CD4-positive, alpha-beta T cell (primary cell): ENCODE measurements at regions not wholly inside any gene's neighbourhood (a gene's known extent, or its start where the extent isn't known, plus 50 kb on each side); places are given as distances from the start of the nearest gene placed in this dataset.
"Not testable (repeated sequence)": the region's sequence is repeated elsewhere in the genome, so short reads cannot be mapped to it uniquely, and the experiment has no call there.

Source experiments
- ATAC-seq: fragments of 200-7000 bp; cut with Tn5 transposase; one replicate; pipeline ENCODE4 v1.10.0; 2022; ENCODE audit warnings: mild to moderate bottlenecking; ENCODE audit not compliant: poor library complexity
- CTCF ChIA-PET: fragments of 350-600 bp; sonication (Branson Sonifier 250); formaldehyde crosslinking; loops from one replicate; lab custom pipeline; 2021; ENCODE audit warnings: antibody characterized with exemption, inconsistent platforms; lab: Charles Lee
- POLR2A ChIA-PET: fragments of 350-600 bp; sonication (Branson Sonifier 250); formaldehyde crosslinking; loops from one replicate; lab custom pipeline; 2021; ENCODE audit warnings: antibody characterized with exemption, inconsistent platforms; lab: Charles Lee
- DNase-seq, 14 experiments: peaks; one replicate each; pipeline ENCODE4 v3.0.0-alpha.2; 2013 to 2020; ENCODE audit warnings: mixed read lengths in 2 of 14
- H3K27ac ChIP-seq, 2 donors: one replicate each; pipeline versions ENCODE4 v1.5.1 to v1.7.0; 2013; ENCODE audit warnings: low read length in 2 of 2, low read depth in 1 of 2, mild to moderate bottlenecking in 1 of 2
- H3K27me3 ChIP-seq, 2 experiments: 1 replicate in 1 of 2; 2 replicates in 1 of 2; pipeline versions ENCODE4 v1.6.1 to v1.7.0; 2013; ENCODE audit warnings: low read length in 2 of 2, control low read depth in 1 of 2, mild to moderate bottlenecking in 1 of 2, moderate library complexity in 1 of 2; ENCODE audit not compliant: insufficient read depth in 2 of 2, control insufficient read depth in 1 of 2
- H3K36me3 ChIP-seq: one replicate; pipeline ENCODE4 v1.6.1; 2013; ENCODE audit warnings: low read length, control low read depth; ENCODE audit not compliant: insufficient read depth
- H3K4me1 ChIP-seq: one replicate; pipeline ENCODE4 v1.6.1; 2013; ENCODE audit warnings: low read length, control low read depth; ENCODE audit not compliant: insufficient read depth
- H3K4me3 ChIP-seq: one replicate; pipeline ENCODE4 v1.5.1; 2013; ENCODE audit warnings: mild to moderate bottlenecking, low read length, moderate library complexity
- H3K9me3 ChIP-seq, 2 experiments: 1 replicate in 1 of 2; 2 replicates in 1 of 2; pipeline versions ENCODE4 v1.6.1 to v1.7.0; 2013; ENCODE audit warnings: low read length in 2 of 2, mild to moderate bottlenecking in 2 of 2, control low read depth in 1 of 2, moderate library complexity in 1 of 2; ENCODE audit not compliant: control insufficient read depth in 1 of 2, insufficient read depth in 1 of 2
- H3K27ac Mint-ChIP-seq: one replicate; pipeline ENCODE4 v1.8.0; 2020; ENCODE audit warnings: mixed read lengths
- H3K27me3 Mint-ChIP-seq: one replicate; pipeline ENCODE4 v1.8.0; 2021; ENCODE audit warnings: mixed read lengths
- H3K36me3 Mint-ChIP-seq: one replicate; pipeline ENCODE4 v1.8.0; 2021; ENCODE audit warnings: low read depth, mixed read lengths
- H3K4me1 Mint-ChIP-seq: one replicate; pipeline ENCODE4 v1.8.0; 2021; ENCODE audit warnings: low read depth, mixed read lengths
- H3K4me3 Mint-ChIP-seq: one replicate; pipeline ENCODE4 v1.8.0; 2020; ENCODE audit warnings: mild to moderate bottlenecking, mixed read lengths
- H3K9me3 Mint-ChIP-seq: one replicate; pipeline ENCODE4 v1.8.0; 2020; ENCODE audit warnings: mixed read lengths
- intact Hi-C, 2 experiments: fragments of 100-400 bp; cut with DNase I in 1 of 2; cut with micrococcal nuclease in 1 of 2; formaldehyde crosslinking; loops; one replicate each; pipeline versions ENCODE4 v1.15.1 to v1.9.0; 2023 to 2025; cut with DNase I, micrococcal nuclease
- TF ChIP-seq, protein P1 (sequence below): fragments of 200-600 bp; IDR thresholded peaks from one replicate; pipeline ENCODE4 v1.8.0; 2022; ENCODE audit warnings: antibody characterized with exemption, mild to moderate bottlenecking

DNA sequence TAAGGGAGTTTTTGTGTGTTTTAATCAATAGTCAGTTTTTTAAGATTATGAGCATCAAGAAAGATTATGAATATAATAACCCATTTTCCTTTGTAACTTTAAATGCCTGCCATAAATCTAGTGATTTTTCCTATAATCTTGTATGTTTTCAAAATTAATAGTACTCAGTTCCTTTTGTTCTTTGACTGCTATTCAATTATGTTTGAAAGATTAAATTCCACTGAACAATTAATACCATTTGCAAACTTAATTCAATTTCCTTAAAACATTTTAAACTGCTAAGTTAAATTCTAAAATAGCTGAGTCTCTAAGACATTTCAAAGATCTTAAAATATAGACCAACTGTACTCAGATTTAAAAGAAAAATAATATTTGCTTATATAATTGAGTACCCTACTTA is 1173.9 kb upstream of the TMEFF2 start:
- intact Hi-C loops = no loop called here
- Mint-ChIP-seq H3K4me1 (no peaks in the 10 kb centered on the region), H3K27me3 (no peaks in the 10 kb centered on the region), H3K9me3 (no peaks in the 10 kb centered on the region), H3K27ac (no peak overlapping the region), H3K4me3 (no peak overlapping the region), H3K36me3 (no peaks in the 10 kb centered on the region)
- ChIA-PET CTCF (no interaction called here), POLR2A (no interaction called here)
- TF ChIP-seq, protein P1, sequence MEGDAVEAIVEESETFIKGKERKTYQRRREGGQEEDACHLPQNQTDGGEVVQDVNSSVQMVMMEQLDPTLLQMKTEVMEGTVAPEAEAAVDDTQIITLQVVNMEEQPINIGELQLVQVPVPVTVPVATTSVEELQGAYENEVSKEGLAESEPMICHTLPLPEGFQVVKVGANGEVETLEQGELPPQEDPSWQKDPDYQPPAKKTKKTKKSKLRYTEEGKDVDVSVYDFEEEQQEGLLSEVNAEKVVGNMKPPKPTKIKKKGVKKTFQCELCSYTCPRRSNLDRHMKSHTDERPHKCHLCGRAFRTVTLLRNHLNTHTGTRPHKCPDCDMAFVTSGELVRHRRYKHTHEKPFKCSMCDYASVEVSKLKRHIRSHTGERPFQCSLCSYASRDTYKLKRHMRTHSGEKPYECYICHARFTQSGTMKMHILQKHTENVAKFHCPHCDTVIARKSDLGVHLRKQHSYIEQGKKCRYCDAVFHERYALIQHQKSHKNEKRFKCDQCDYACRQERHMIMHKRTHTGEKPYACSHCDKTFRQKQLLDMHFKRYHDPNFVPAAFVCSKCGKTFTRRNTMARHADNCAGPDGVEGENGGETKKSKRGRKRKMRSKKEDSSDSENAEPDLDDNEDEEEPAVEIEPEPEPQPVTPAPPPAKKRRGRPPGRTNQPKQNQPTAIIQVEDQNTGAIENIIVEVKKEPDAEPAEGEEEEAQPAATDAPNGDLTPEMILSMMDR = no peak
- no peak overlapping the region for H3K27ac ChIP-seq
- no peaks in the 10 kb centered on the region for H3K9me3 ChIP-seq
- H3K36me3 ChIP-seq = no peaks in the 10 kb centered on the region
- no peaks in the 10 kb centered on the region for H3K27me3 ChIP-seq
- ATAC-seq = no peak
- H3K4me1 ChIP-seq = no peaks in the 10 kb centered on the region
- DNase-seq = no peak
- no peak overlapping the region for H3K4me3 ChIP-seq

DNA sequence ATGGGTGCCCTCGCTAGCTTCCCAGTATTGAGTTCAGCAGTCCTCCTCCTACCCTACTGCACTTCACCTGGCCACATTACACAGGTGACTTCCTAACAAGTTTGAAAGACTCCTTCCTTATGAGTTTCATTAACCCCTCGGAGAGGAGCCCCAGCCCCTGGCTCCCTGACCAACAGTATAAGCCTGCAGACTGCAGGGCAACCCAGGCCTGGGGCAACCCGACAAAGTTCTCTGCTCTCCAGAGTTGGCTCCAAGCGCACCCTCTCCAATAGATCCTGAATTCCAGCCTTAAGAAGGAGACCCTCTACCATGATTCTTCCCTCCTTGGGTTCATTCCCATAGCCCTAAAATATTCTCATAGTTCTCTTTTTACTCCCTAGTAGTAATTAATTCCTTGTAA is 1162.8 kb upstream of the TMEFF2 start:
- H3K27me3 Mint-ChIP-seq = no peaks in the 10 kb centered on the region
- POLR2A ChIA-PET = no interaction called here

DNA sequence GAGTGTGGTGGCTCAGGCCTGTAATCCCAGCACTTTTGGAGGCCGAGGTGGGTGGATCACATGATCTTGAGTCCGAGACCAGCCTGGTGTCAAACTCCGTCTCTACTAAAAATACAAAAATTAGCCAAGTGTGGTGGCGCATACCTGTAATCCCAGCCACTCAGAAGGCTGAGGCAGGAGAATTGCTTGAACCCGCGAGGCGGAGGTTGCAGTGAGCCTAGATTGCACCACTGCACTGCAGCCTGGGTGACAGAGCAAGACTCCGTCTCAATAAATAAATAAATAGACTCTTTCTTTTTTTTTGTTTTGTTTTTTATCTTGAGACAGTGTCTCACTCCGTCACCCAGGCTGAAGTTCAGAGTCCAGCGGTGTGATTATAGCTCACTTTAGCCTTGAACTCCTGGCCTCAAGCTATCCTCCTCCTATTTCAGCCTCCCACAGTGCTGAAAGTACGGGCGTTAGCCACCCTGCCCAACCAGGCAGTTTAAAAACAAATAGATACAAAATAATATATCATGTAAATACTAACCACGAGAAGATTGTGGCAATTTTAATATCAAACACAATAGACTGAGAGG is 1158.0 kb upstream of the TMEFF2 start:
- POLR2A ChIA-PET, H3K27ac Mint-ChIP-seq, DNase-seq, H3K9me3 Mint-ChIP-seq, H3K27me3 ChIP-seq, H3K36me3 ChIP-seq, H3K27me3 Mint-ChIP-seq, H3K4me1 Mint-ChIP-seq, H3K4me3 ChIP-seq, CTCF ChIA-PET, H3K4me1 ChIP-seq, H3K9me3 ChIP-seq, H3K27ac ChIP-seq, H3K36me3 Mint-ChIP-seq, intact Hi-C loops, H3K4me3 Mint-ChIP-seq, ATAC-seq: not testable (repeated sequence)

More for the DNA sequence above, 1162.8 kb upstream of the TMEFF2 start:
- Histone ChIP-seq H3K9me3 (no peaks in the 10 kb centered on the region), H3K27me3 (no peaks in the 10 kb centered on the region), H3K36me3 (no peaks in the 10 kb centered on the region), H3K4me1 (no peaks in the 10 kb centered on the region), H3K4me3 (no peak overlapping the region), H3K27ac (no peak overlapping the region)
- intact Hi-C loops = no loop called here
- no peaks in the 10 kb centered on the region for H3K36me3 Mint-ChIP-seq
- CTCF ChIA-PET = interaction anchor here (0.6 kb wide), 1 partner anchor 1136 kb away, joined by 3 read pairs; no protein-coding TSS in a partner anchor
- no peak overlapping the region for H3K4me3 Mint-ChIP-seq
- no peak overlapping the region for H3K27ac Mint-ChIP-seq
- DNase-seq (no peak), ATAC-seq (no peak)
- TF ChIP-seq, protein P1 = no peak
- no peaks in the 10 kb centered on the region for H3K4me1 Mint-ChIP-seq
- no peaks in the 10 kb centered on the region for H3K9me3 Mint-ChIP-seq

- no peak for DNase-seq
Observed at GRCh38 chr2:193350509-193350908, 1155.8 kb upstream of the TMEFF2 start.

More at GRCh38 chr2:193350509-193350908, 1155.8 kb upstream of the TMEFF2 start:
- Histone ChIP-seq H3K9me3 (no peaks in the 10 kb centered on the region), H3K4me3 (no peak overlapping the region), H3K4me1 (no peaks in the 10 kb centered on the region), H3K27me3 (no peaks in the 10 kb centered on the region), H3K27ac (no peak overlapping the region), H3K36me3 (no peaks in the 10 kb centered on the region)
- H3K4me3 Mint-ChIP-seq = no peak overlapping the region
- POLR2A ChIA-PET = no interaction called here
- H3K27ac Mint-ChIP-seq = no peak overlapping the region
- no peaks in the 10 kb centered on the region for H3K9me3 Mint-ChIP-seq
- H3K27me3 Mint-ChIP-seq = no peaks in the 10 kb centered on the region
- TF ChIP-seq, protein P1 = no peak
- peaks cover 11% of the 10 kb centered on the region for H3K4me1 Mint-ChIP-seq
- no peaks in the 10 kb centered on the region for H3K36me3 Mint-ChIP-seq
- CTCF ChIA-PET = no interaction called here
- intact Hi-C loops = no loop called here
- ATAC-seq = no peak
